ENCODE measurements at regions not wholly inside any gene's neighbourhood (a gene's known extent, or its start where the extent isn't known, plus 50 kb on each side); places are given as distances from the start of the nearest gene placed in this dataset.

DNA sequence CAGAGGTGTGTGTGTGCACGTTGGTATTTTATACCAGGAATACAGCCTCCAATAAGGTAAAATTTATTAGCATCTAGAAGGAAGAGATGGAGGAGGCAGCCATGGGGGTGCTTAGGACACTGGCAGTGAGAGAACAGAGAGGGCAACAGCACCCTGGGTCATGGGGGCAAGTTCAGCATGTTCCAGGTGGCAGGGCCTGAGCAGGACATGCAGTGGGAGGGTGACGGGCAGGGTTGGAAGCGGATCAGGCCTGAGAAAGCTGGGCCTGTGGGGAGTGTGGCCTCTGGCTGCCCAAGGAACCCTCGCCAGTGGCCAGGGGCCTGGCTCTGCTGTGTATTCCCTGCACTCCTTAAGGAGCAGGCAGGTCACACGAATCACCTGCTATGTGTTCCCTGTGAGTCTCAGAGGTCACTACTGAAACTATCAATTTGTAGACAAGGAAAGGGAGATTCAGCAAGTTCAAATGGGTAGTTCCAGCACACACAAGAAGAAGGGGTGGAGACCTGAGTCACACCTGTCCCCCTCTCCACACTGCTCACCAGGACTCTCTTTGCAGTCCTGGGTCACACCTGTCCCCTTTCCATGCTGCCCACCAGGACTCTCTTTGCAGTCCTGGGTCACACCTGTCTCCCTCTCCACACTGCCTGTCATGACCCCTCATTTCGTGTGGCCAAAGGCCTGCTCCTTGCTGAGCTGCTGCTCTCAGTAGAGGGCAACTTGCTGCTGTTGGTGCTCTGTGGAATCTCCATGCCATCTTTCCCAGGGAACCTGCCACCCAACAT lies 463.9 kb upstream of the HS6ST1 start:
- Histone ChIP-seq H3K4me2 (ENCODE audit: low read depth, low read length, poor library complexity, severe bottlenecking) (no peak overlapping the region), H3F3A (ENCODE audit: insufficient read depth) (no peaks in the 10 kb centered on the region), H2AFZ (ENCODE audit: low read depth, low read length, severe bottlenecking) (no peak overlapping the region), H3K4me3 (ENCODE audit: insufficient read depth, low read length, poor library complexity, severe bottlenecking) (no peak overlapping the region), H3K27ac (ENCODE audit: low read depth, low read length) (no peak overlapping the region), H3K9me2 (replicated peaks; ENCODE audit: insufficient read depth, low read length) (no peaks in the 10 kb centered on the region), H3K27me3 (ENCODE audit: low read length) (no peaks in the 10 kb centered on the region), H3K36me3 (ENCODE audit: low read length) (no peaks in the 10 kb centered on the region), H3K79me2 (ENCODE audit: insufficient read depth, low read length) (no peaks in the 10 kb centered on the region), H4K20me1 (ENCODE audit: low read depth, low read length) (no peaks in the 10 kb centered on the region), H3K9me3 (ENCODE audit: insufficient read depth, low read length) (no peaks in the 10 kb centered on the region), H3K9ac (ENCODE audit: low read length) (no peak overlapping the region)
- TF ChIP-seq, protein P1, sequence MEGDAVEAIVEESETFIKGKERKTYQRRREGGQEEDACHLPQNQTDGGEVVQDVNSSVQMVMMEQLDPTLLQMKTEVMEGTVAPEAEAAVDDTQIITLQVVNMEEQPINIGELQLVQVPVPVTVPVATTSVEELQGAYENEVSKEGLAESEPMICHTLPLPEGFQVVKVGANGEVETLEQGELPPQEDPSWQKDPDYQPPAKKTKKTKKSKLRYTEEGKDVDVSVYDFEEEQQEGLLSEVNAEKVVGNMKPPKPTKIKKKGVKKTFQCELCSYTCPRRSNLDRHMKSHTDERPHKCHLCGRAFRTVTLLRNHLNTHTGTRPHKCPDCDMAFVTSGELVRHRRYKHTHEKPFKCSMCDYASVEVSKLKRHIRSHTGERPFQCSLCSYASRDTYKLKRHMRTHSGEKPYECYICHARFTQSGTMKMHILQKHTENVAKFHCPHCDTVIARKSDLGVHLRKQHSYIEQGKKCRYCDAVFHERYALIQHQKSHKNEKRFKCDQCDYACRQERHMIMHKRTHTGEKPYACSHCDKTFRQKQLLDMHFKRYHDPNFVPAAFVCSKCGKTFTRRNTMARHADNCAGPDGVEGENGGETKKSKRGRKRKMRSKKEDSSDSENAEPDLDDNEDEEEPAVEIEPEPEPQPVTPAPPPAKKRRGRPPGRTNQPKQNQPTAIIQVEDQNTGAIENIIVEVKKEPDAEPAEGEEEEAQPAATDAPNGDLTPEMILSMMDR (IDR thresholded peaks at IDR 0.05; ENCODE audit: insufficient read depth, low read length, poor library complexity, severe bottlenecking): no peak
- TF ChIP-seq EZH2phosphoT487 (conservative IDR thresholded peaks at IDR 0.05; ENCODE audit: low read length): no peak

DNA sequence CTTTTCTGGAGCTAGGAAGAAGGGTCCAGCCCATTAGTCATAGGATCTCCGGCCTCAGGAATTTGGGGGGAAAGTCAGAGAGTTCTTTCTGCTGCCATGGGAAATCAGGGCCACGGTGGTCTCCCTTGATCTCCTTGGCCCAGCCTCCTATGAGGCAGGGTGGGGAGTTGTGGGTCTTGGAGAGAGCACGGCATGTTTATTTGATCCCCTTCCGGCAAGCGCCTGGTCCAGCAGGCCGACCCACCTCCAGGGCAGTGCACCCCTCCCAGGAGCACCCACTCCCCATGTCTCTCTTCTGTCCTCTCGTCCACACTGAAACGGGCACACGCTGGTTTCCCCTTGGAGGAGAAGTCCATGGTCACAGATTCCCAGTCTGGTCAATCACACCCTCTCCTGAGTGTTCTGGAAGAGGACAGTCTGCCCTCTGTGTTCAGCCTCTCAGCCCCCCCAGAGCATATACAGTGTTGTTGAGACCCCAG lies 464.6 kb upstream of the HS6ST1 start:
- H3K27ac ChIP-seq (ENCODE audit: low read depth, low read length): no peak overlapping the region
- no peaks in the 10 kb centered on the region for H3K79me2 ChIP-seq (ENCODE audit: insufficient read depth, low read length)
- no peak overlapping the region for H3K4me2 ChIP-seq (ENCODE audit: low read depth, low read length, poor library complexity, severe bottlenecking)
- H3K9ac ChIP-seq (ENCODE audit: low read length): no peak overlapping the region
- no peaks in the 10 kb centered on the region for H4K20me1 ChIP-seq (ENCODE audit: low read depth, low read length)
- H3K9me3 ChIP-seq (ENCODE audit: insufficient read depth, low read length): no peaks in the 10 kb centered on the region
- H3K4me3 ChIP-seq (ENCODE audit: insufficient read depth, low read length, poor library complexity, severe bottlenecking): no peak overlapping the region
- TF ChIP-seq, protein P1 (IDR thresholded peaks at IDR 0.05; ENCODE audit: insufficient read depth, low read length, poor library complexity, severe bottlenecking): no peak
- TF ChIP-seq EZH2phosphoT487 (conservative IDR thresholded peaks at IDR 0.05; ENCODE audit: low read length): no peak
- H3K27me3 ChIP-seq (ENCODE audit: low read length): no peaks in the 10 kb centered on the region
- H2AFZ ChIP-seq (ENCODE audit: low read depth, low read length, severe bottlenecking): no peak overlapping the region
- no peaks in the 10 kb centered on the region for H3K36me3 ChIP-seq (ENCODE audit: low read length)
- H3K9me2 ChIP-seq (replicated peaks; ENCODE audit: insufficient read depth, low read length): no peaks in the 10 kb centered on the region
- H3F3A ChIP-seq (ENCODE audit: insufficient read depth): no peaks in the 10 kb centered on the region

DNA sequence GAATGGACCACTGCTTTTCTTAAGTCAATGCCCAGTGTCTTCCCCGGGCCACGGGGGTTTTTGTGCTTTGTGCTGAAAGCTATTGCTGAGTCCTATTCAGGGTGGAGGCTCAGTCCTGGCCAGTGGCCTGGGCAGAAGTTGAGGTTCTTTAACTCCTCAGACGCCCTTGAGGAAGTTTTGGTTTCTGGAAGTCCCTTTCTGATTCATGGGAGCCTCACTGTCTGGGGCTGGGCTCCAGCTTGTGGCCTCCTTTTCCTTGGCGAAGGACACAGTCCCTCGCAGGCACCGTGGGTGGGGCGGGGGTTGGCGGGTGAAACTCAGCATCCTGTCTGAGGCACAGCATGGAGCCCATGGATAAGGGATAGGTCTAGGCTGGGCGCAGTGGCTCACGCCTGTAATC lies 465.2 kb upstream of the HS6ST1 start:
- Histone ChIP-seq H3K79me2 (ENCODE audit: insufficient read depth, low read length) (no peaks in the 10 kb centered on the region), H2AFZ (ENCODE audit: low read depth, low read length, severe bottlenecking) (no peak overlapping the region), H3K4me3 (ENCODE audit: insufficient read depth, low read length, poor library complexity, severe bottlenecking) (no peak overlapping the region), H4K20me1 (ENCODE audit: low read depth, low read length) (no peaks in the 10 kb centered on the region), H3K36me3 (ENCODE audit: low read length) (no peaks in the 10 kb centered on the region), H3K4me2 (ENCODE audit: low read depth, low read length, poor library complexity, severe bottlenecking) (no peak overlapping the region), H3K27ac (ENCODE audit: low read depth, low read length) (no peak overlapping the region), H3K9me3 (ENCODE audit: insufficient read depth, low read length) (no peaks in the 10 kb centered on the region), H3F3A (ENCODE audit: insufficient read depth) (no peaks in the 10 kb centered on the region), H3K9me2 (replicated peaks; ENCODE audit: insufficient read depth, low read length) (no peaks in the 10 kb centered on the region), H3K9ac (ENCODE audit: low read length) (no peak overlapping the region), H3K27me3 (ENCODE audit: low read length) (no peaks in the 10 kb centered on the region)
- TF ChIP-seq, protein P1 (IDR thresholded peaks at IDR 0.05; ENCODE audit: insufficient read depth, low read length, poor library complexity, severe bottlenecking): no peak
- TF ChIP-seq EZH2phosphoT487 (conservative IDR thresholded peaks at IDR 0.05; ENCODE audit: low read length): no peak
